ENCODE measurements at regions not wholly inside any gene's neighbourhood (a gene's known extent, or its start where the extent isn't known, plus 50 kb on each side); places are given as distances from the start of the nearest gene placed in this dataset.

DNA sequence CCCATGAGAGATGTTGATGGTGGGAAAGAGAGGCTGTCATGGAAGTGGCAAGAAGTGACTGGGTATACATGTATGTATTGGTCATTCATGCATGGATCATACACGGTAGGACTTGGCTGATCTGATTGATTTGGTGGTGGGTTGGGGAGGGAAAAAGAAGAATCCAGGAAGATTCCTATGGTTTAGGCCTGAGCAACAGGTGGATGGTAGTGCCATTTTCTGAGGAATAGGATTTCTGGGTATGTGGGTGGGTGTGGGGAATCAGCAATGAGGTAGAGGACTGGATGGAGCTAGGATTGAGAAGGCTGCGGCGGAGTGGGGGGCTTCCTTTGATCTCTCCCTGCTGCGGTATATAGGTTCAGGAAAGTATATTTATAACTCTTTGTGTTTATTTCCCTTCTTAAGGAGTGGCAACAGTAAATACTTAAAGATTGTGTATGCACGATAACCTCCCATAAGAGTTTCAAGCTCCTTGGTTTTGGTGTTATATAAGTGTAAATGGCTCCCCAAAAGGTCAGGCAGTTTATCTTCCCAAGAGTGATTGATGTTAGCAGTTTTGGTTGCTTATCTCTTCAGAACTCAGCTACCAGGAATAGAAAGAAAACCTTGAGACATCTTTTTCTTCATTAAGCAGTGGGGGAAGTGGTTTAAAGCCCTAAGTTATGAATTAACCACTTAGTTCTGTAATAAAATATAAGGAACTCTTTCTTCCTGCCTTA lies 100.1 kb downstream of the LSMEM1 start:
- no peaks in the 10 kb centered on the region for H4K20me1 ChIP-seq (ENCODE audit: insufficient read depth)
- H3K79me2 ChIP-seq (ENCODE audit: insufficient read depth): no peaks in the 10 kb centered on the region
- no peaks in the 10 kb centered on the region for H3K27me3 ChIP-seq (ENCODE audit: insufficient read depth)
- TF ChIP-seq ELF1 (IDR thresholded peaks at IDR 0.05) (no peak), MEF2A (IDR thresholded peaks at IDR 0.05; ENCODE audit: borderline replicate concordance, low read depth) (no peak), EP300 (IDR thresholded peaks at IDR 0.05; ENCODE audit: borderline replicate concordance in 1 of 2, low read depth in 1 of 2, low read length in 1 of 2) (no peak), FOSL2 (IDR thresholded peaks at IDR 0.05; ENCODE audit: borderline replicate concordance, low read depth) (no peak), GATA2 (CRISPR knock-in tag; IDR thresholded peaks at IDR 0.05) (no peak), FOXJ3 (CRISPR knock-in tag; IDR thresholded peaks at IDR 0.05) (no peak), SIN3A (IDR thresholded peaks at IDR 0.05; ENCODE audit: borderline replicate concordance, low read depth, low read length) (no peak), POLR2AphosphoS5 (IDR thresholded peaks at IDR 0.05; ENCODE audit: low read depth, low read length) (no peak), GABPA (IDR thresholded peaks at IDR 0.05; ENCODE audit: low read depth) (no peak), MXI1 (IDR thresholded peaks at IDR 0.05; ENCODE audit: low read depth, low read length) (no peak), TEAD4 (IDR thresholded peaks at IDR 0.05; ENCODE audit: borderline replicate concordance, insufficient read depth) (no peak), NFIC (IDR thresholded peaks at IDR 0.05; ENCODE audit: borderline replicate concordance) (no peak), RXRA (IDR thresholded peaks at IDR 0.05; ENCODE audit: borderline replicate concordance, low read depth) (no peak)
- TF ChIP-seq, protein P1, sequence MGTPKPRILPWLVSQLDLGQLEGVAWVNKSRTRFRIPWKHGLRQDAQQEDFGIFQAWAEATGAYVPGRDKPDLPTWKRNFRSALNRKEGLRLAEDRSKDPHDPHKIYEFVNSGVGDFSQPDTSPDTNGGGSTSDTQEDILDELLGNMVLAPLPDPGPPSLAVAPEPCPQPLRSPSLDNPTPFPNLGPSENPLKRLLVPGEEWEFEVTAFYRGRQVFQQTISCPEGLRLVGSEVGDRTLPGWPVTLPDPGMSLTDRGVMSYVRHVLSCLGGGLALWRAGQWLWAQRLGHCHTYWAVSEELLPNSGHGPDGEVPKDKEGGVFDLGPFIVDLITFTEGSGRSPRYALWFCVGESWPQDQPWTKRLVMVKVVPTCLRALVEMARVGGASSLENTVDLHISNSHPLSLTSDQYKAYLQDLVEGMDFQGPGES (IDR thresholded peaks at IDR 0.05; ENCODE audit: low read depth, low read length): no peak
- TF ChIP-seq, protein P2, sequence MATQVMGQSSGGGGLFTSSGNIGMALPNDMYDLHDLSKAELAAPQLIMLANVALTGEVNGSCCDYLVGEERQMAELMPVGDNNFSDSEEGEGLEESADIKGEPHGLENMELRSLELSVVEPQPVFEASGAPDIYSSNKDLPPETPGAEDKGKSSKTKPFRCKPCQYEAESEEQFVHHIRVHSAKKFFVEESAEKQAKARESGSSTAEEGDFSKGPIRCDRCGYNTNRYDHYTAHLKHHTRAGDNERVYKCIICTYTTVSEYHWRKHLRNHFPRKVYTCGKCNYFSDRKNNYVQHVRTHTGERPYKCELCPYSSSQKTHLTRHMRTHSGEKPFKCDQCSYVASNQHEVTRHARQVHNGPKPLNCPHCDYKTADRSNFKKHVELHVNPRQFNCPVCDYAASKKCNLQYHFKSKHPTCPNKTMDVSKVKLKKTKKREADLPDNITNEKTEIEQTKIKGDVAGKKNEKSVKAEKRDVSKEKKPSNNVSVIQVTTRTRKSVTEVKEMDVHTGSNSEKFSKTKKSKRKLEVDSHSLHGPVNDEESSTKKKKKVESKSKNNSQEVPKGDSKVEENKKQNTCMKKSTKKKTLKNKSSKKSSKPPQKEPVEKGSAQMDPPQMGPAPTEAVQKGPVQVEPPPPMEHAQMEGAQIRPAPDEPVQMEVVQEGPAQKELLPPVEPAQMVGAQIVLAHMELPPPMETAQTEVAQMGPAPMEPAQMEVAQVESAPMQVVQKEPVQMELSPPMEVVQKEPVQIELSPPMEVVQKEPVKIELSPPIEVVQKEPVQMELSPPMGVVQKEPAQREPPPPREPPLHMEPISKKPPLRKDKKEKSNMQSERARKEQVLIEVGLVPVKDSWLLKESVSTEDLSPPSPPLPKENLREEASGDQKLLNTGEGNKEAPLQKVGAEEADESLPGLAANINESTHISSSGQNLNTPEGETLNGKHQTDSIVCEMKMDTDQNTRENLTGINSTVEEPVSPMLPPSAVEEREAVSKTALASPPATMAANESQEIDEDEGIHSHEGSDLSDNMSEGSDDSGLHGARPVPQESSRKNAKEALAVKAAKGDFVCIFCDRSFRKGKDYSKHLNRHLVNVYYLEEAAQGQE (IDR thresholded peaks at IDR 0.05; ENCODE audit: low read depth, low read length): no peak
- H3K9me2 ChIP-seq: no peaks in the 10 kb centered on the region
- H3F3A ChIP-seq (replicated peaks; ENCODE audit: insufficient read depth): no peaks in the 10 kb centered on the region
- no peaks in the 10 kb centered on the region for H3K36me3 ChIP-seq (replicated peaks in 1 of 2; ENCODE audit: control insufficient read depth in 1 of 2, insufficient read depth in 2 of 2, low read length in 1 of 2)
- no peak overlapping the region for H3K4me3 ChIP-seq (ENCODE audit: low read depth in 2 of 2, low read length in 1 of 2)
- no peak overlapping the region for H3K9ac ChIP-seq
- H3K4me2 ChIP-seq: no peak overlapping the region
- no peaks in the 10 kb centered on the region for H3K9me3 ChIP-seq
- no peak for DNase-seq
- WGBS (ENCODE audit: low lambda C conversion rate): 90% methylated on average over 5 of the region's 5 CpGs
- ChIA-PET CTCF (no interaction called here), POLR2A (no interaction called here)
- H2AFZ ChIP-seq (ENCODE audit: low read depth): no peak overlapping the region
- no peak overlapping the region for H3K27ac ChIP-seq (ENCODE audit: low read depth in 2 of 2, low read length in 1 of 2)
- peaks cover 0 to 3% of the 10 kb centered on the region in 2 experiments; a peak in 1 of 4 replicates for H3K4me1 ChIP-seq (ENCODE audit: control insufficient read depth in 1 of 2, insufficient read depth in 2 of 2, low read depth in 1 of 2, low read length in 1 of 2)

Data from SK-N-SH (cell line).